GM12878 (cell line): ENCODE measurements at regions not wholly inside any gene's neighbourhood (a gene's known extent, or its start where the extent isn't known, plus 50 kb on each side); places are given as distances from the start of the nearest gene placed in this dataset.

Experiments used
- ATAC-seq: fragments of 200-7000 bp; cut with Tn5 transposase; 3 replicates; pipeline ENCODE4 v1.9.1; 2020; ENCODE audit warnings: mild to moderate bottlenecking, moderate library complexity
- BruUV-seq: library from RNA; stranded (reverse); fragments of 400-500 nt; replicated peaks from 2 replicates; lab custom pipeline; 2021; lab: Mats Ljungman, UMichigan
- CTCF ChIA-PET: fragments of 300-600 bp; sonication (Branson Sonifier 250); formaldehyde crosslinking; extraction: SDS; loops from one replicate; lab custom pipeline; 2021; ENCODE audit warnings: inconsistent platforms; lab: Yijun Ruan, JAX
- POLR2A ChIA-PET: fragments of 350-600 bp; formaldehyde crosslinking; extraction: SDS; loops from one replicate; lab custom pipeline; 2021; ENCODE audit warnings: inconsistent platforms; lab: Charles Lee
- RAD21 ChIA-PET: fragments of 300-600 bp; sonication (Branson Sonifier 250); formaldehyde crosslinking; loops from one replicate; lab custom pipeline; 2023; ENCODE audit warnings: antibody characterized with exemption; ENCODE audit not compliant: unreplicated experiment; lab: Charles Lee
- SMC1A ChIA-PET: fragments of 300-600 bp; sonication (Branson Sonifier 250); formaldehyde crosslinking; loops from one replicate; lab custom pipeline; 2023; ENCODE audit not compliant: unreplicated experiment, uncharacterized antibody; lab: Charles Lee
- DNase-seq: peaks from one replicate; pipeline ENCODE4 v3.0.0-alpha.2; 2011; ENCODE audit warnings: low read depth, low spot score
- FAIRE-seq: peaks from 3 replicates; lab custom pipeline; 2011; peaks lifted over from hg19 to GRCh38; lab: Jason Lieb, UNC
- H2AFZ ChIP-seq: 2 replicates; pipeline ENCODE4 v1.6.0; 2011; ENCODE audit warnings: low read depth, low read length, control low read depth; ENCODE audit not compliant: control insufficient read depth
- H3K27ac ChIP-seq: 2 replicates; pipeline ENCODE4 v1.5.1; 2011; ENCODE audit warnings: control low read depth; ENCODE audit not compliant: control insufficient read depth, insufficient read depth
- H3K27me3 ChIP-seq, 2 experiments: replicated peaks in 1 of 2; 2 replicates each; pipeline versions ENCODE4 v1.6.0 to v1.6.1; 2011; ENCODE audit warnings: low read length in 1 of 2; ENCODE audit not compliant: control insufficient read depth in 2 of 2, insufficient read depth in 2 of 2
- H3K36me3 ChIP-seq, 2 experiments: 2 replicates each; pipeline ENCODE4 v1.5.1; 2011; ENCODE audit warnings: low read length in 1 of 2; ENCODE audit not compliant: control insufficient read depth in 2 of 2, insufficient read depth in 2 of 2
- H3K4me1 ChIP-seq: 2 replicates; pipeline ENCODE4 v1.6.1; 2011; ENCODE audit warnings: mild to moderate bottlenecking, low read length, moderate library complexity, mixed read lengths; ENCODE audit not compliant: control insufficient read depth, insufficient read depth
- H3K4me2 ChIP-seq: 2 replicates; pipeline ENCODE4 v1.6.0; 2011; ENCODE audit warnings: control low read depth; ENCODE audit not compliant: control insufficient read depth, insufficient read depth
- H3K4me3 ChIP-seq: fragments of 200-600 bp; sonication (generic); 2 replicates; pipeline ENCODE4 v1.5.1; 2016
- H3K79me2 ChIP-seq: 2 replicates; pipeline ENCODE4 v1.6.0; 2011; ENCODE audit warnings: low read length; ENCODE audit not compliant: control insufficient read depth, insufficient read depth
- H3K9ac ChIP-seq: 2 replicates; pipeline ENCODE4 v1.8.0; 2011; ENCODE audit warnings: low read length, control low read depth, mixed read lengths; ENCODE audit not compliant: control insufficient read depth, insufficient read depth
- H3K9me3 ChIP-seq: replicated peaks from 3 replicates; pipeline ENCODE4 v1.5.1; 2011; ENCODE audit warnings: mild to moderate bottlenecking, low read length; ENCODE audit not compliant: control insufficient read depth, insufficient read depth
- H4K20me1 ChIP-seq: 2 replicates; pipeline ENCODE4 v1.6.0; 2011; ENCODE audit not compliant: control insufficient read depth, insufficient read depth
- ATF2 ChIP-seq: IDR thresholded peaks from 2 replicates; pipeline ENCODE4 v1.6.1; 2012; ENCODE audit warnings: low read length, inconsistent platforms
- NFYB ChIP-seq: IDR thresholded peaks from 2 replicates; pipeline ENCODE4 v1.6.1; 2011; ENCODE audit warnings: low read depth, mild to moderate bottlenecking, low read length, improper control_type of control experiment, moderate library complexity; ENCODE audit not compliant: insufficient read depth
- NRF1 ChIP-seq: conservative IDR thresholded peaks from 2 replicates; pipeline ENCODE4 v1.6.1; 2011; ENCODE audit warnings: mild to moderate bottlenecking, low read depth, low read length, improper control_type of control experiment
- POLR2A ChIP-seq: IDR thresholded peaks from 2 replicates; pipeline ENCODE4 v1.6.1; 2011; ENCODE audit warnings: low read depth, mild to moderate bottlenecking, low read length
- SMC3 ChIP-seq: IDR thresholded peaks from 2 replicates; pipeline ENCODE4 v1.6.1; 2011; ENCODE audit warnings: low read length, improper control_type of control experiment, borderline replicate concordance
- TARDBP ChIP-seq: IDR thresholded peaks from 2 replicates; pipeline ENCODE4 v1.6.1; 2016; ENCODE audit warnings: borderline replicate concordance
- ZNF622 ChIP-seq: fragments of 450-650 bp; IDR thresholded peaks from 2 replicates; pipeline ENCODE4 v1.6.1; 2017; ENCODE audit warnings: mild to moderate bottlenecking, inconsistent platforms
- WGBS: methylation state at CpG from one replicate; pipeline ENCODE4 v1.1.6; 2016; ENCODE audit warnings: low lambda C conversion rate; ENCODE audit not compliant: insufficient replicate concordance, insufficient coverage; ENCODE audit errors: missing lambda C conversion rate; 5-methylcytosine and 5-hydroxymethylcytosine counted together
- in situ Hi-C: fragments of 300-500 bp; cut with MboI; formaldehyde crosslinking; loops from 9 replicates; pipeline ENCODE4 v1.14.3; 2018; ENCODE audit warnings: mixed read lengths
- intact Hi-C: fragments of 100-400 bp; cut with micrococcal nuclease; formaldehyde crosslinking; loops from one replicate; pipeline ENCODE4 v1.14.2; 2022; ENCODE audit not compliant: unreplicated experiment
- TF ChIP-seq, protein P1 (sequence below): fragments of 450-650 bp; conservative IDR thresholded peaks from 2 replicates; pipeline ENCODE4 v1.6.1; 2017; ENCODE audit warnings: mild to moderate bottlenecking, moderate library complexity
- TF ChIP-seq, protein P2 (sequence below): fragments of 450-650 bp; IDR thresholded peaks from 2 replicates; pipeline ENCODE4 v1.6.1; 2017; ENCODE audit warnings: borderline replicate concordance

- Histone ChIP-seq H3K79me2 (no peaks in the 10 kb centered on the region), H3K36me3 (no peaks in the 10 kb centered on the region), H3K4me1 (no peaks in the 10 kb centered on the region), H3K4me2 (no peak overlapping the region), H3K9me3 (no peaks in the 10 kb centered on the region), H2AFZ (no peak overlapping the region), H4K20me1 (no peaks in the 10 kb centered on the region), H3K9ac (no peak overlapping the region), H3K27me3 (no peaks in the 10 kb centered on the region), H3K4me3 (no peak overlapping the region), H3K27ac (no peak overlapping the region)
- no TSS peak for BruUV-seq
- intact Hi-C loops (no loop called here), in situ Hi-C loops (no loop called here)
- no peak for DNase-seq
- FAIRE-seq, result no peak
- TF ChIP-seq ATF2 (no peak), NRF1 (no peak), SMC3 (no peak), POLR2A (no peak), TARDBP (no peak), NFYB (no peak), ZNF622 (no peak)
- TF ChIP-seq, protein P1, sequence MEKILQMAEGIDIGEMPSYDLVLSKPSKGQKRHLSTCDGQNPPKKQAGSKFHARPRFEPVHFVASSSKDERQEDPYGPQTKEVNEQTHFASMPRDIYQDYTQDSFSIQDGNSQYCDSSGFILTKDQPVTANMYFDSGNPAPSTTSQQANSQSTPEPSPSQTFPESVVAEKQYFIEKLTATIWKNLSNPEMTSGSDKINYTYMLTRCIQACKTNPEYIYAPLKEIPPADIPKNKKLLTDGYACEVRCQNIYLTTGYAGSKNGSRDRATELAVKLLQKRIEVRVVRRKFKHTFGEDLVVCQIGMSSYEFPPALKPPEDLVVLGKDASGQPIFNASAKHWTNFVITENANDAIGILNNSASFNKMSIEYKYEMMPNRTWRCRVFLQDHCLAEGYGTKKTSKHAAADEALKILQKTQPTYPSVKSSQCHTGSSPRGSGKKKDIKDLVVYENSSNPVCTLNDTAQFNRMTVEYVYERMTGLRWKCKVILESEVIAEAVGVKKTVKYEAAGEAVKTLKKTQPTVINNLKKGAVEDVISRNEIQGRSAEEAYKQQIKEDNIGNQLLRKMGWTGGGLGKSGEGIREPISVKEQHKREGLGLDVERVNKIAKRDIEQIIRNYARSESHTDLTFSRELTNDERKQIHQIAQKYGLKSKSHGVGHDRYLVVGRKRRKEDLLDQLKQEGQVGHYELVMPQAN, result no peak
- TF ChIP-seq, protein P2, sequence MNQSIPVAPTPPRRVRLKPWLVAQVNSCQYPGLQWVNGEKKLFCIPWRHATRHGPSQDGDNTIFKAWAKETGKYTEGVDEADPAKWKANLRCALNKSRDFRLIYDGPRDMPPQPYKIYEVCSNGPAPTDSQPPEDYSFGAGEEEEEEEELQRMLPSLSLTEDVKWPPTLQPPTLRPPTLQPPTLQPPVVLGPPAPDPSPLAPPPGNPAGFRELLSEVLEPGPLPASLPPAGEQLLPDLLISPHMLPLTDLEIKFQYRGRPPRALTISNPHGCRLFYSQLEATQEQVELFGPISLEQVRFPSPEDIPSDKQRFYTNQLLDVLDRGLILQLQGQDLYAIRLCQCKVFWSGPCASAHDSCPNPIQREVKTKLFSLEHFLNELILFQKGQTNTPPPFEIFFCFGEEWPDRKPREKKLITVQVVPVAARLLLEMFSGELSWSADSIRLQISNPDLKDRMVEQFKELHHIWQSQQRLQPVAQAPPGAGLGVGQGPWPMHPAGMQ, result no peak
- no peak for ATAC-seq
- RAD21 ChIA-PET, result no interaction called here
- POLR2A ChIA-PET, result no interaction called here
- CTCF ChIA-PET, result no interaction called here
- WGBS, result no CpG with 5 or more reads among the region's 3 CpGs
- SMC1A ChIA-PET, result no interaction called here
Observed at GRCh38 chrY:7806592-7807515, 895.3 kb upstream of the AMELY start.
